NT2/D1 (cell line): ENCODE measurements at regions not wholly inside any gene's neighbourhood (a gene's known extent, or its start where the extent isn't known, plus 50 kb on each side); places are given as distances from the start of the nearest gene placed in this dataset.

Experiments
- SUZ12 ChIP-seq: IDR thresholded peaks from 2 replicates; pipeline ENCODE4 v1.6.1; 2011; ENCODE audit not compliant: insufficient read length, insufficient read depth; ENCODE audit errors: extremely low read depth
- YY1 ChIP-seq: IDR thresholded peaks from 2 replicates; pipeline ENCODE4 v1.6.1; 2011; ENCODE audit not compliant: insufficient read length, insufficient read depth
- ZNF274 ChIP-seq: IDR thresholded peaks from 2 replicates; pipeline ENCODE4 v1.6.1; 2011; ENCODE audit warnings: mild to moderate bottlenecking, low read depth, low read length

DNA sequence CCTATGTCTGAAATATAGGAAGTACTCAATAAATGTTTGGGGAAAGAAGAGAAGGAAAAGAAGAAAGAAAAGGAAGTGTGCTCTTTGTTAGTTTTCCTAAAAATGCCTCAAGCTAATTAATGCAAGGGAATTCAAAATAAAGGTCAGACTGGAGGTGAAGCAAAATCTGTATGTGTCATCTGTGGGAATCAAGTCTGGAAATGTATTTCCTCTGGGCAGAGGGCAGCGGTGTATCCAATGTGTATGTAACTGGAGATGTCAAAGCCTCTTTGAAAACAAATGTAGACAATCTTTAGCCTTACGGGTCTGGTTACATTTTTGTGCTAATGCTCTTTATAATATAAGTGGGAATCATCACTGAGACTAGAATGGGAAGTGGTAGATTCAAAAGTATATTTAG is 471.4 kb downstream of the MAN2A1 start:
- no peak for TF ChIP-seq YY1
- TF ChIP-seq ZNF274 = no peak
- TF ChIP-seq SUZ12 = no peak
